ENCODE measurements at regions not wholly inside any gene's neighbourhood (a gene's known extent, or its start where the extent isn't known, plus 50 kb on each side); places are given as distances from the start of the nearest gene placed in this dataset.

DNA sequence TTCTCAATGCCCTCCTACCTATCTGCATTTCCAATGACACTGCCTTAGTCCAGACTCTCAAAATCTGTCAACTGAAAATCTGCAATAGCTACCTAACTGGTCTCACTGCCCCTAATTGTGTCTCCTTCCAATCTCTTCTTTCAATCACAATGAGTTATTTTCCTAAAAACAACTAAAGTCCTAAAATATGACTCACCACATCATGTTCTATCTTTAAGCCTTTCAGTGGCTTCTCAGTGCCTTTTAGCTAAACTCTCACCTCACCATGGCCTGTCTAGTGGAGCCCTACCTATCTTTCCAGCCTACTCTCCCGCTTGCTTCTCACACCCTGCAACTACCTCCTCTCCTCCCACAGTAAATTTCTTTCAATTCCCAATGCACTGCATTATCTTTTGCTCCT, 220.9 kb upstream of the PKDCC start:
- DNase-seq = no peak

DNA sequence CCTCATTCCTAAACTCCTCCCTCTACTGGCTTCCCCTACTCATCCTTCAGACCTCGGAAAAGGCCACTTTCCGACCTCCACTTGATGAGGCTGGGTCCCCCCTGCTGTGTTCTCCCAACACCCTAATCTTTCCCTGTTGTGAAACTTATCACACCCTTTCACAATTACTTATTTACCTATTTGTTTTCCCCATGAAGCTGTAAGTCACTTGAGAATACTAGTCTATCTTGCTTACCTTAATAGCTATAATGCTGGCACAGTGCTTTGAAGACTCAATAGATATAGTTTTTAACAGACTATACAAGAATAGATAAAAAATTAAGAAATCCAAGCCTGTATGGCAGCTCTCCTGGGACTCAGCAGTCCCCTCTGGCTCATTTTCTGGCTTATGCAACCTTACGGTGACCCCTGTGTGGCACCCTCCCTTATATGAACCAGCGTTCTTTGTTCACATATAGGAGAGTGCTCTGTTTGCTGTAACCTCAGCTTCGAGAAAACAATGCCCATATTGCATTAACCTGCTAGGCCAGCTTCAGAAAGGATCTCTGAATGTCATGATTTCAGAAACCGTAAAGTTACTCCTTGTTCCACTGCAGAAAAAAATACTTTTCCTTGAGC, 220.4 kb upstream of the PKDCC start:
- DNase-seq = no peak

DNA sequence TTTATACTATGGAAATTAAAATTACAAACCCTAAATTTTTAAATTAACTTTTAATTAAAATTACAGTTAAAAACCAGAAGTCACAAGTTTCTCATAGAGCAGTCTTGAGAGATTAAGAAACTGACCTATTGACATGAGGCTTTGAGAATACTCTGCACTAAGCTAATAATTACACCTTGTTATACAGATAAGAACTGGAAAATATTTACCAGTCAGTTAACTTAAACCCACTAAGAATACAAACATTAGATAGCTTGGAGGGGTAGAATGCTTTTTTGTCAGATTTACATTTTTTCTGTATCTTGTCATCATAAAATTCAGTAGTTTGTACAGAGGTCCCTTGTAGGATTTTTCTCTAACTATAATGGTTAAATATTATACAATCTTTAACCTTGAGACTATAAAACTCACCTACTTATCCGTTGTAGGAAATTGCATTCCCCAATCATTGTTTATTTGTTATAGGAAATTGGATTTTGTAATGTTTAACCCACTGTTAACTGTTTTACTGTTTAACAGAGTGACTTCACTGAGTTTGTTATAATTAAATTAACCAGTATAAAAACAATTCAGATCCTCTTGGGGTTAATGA, 219.7 kb upstream of the PKDCC start:
- no peak for DNase-seq

DNA sequence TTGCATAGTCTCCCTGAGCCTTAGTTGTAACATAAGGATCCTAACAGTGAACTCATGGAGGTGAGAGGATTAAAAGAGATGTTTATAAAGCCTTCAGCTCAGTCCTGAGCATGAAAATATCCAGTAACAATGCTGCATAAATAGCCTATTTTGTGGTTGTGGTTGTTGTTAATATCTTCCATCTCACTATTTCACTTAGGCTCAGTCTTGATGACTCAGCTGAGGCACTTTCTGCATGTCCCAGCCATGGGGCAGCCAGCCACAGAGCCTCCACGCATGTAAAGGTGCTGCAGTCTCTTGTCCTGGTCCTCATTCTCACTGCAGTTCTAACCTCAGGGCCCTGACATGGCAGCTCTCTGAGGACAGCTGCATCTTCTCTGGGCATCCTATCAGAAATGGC, 218.8 kb upstream of the PKDCC start:
- no peak for DNase-seq

DNA sequence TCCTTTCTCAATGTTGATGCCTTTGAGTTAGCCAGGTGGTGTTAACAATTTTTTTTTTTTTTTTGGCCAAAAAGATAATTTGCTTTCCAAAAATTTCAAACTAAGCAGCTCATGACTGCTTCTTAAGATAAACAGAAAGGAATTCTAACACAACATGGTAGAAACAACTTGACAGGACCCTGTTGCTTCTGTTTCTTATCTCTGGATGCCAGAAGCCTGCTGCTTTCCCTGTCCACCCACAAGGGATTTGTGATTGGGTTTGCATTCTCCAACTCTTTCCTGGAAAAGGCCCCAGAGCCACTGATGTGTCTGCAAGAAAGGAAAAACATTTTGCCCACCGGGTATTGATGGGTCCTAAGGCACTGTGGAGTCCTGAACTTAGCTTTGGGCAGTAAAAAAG, 217.2 kb upstream of the PKDCC start:
- no peak for DNase-seq

DNA sequence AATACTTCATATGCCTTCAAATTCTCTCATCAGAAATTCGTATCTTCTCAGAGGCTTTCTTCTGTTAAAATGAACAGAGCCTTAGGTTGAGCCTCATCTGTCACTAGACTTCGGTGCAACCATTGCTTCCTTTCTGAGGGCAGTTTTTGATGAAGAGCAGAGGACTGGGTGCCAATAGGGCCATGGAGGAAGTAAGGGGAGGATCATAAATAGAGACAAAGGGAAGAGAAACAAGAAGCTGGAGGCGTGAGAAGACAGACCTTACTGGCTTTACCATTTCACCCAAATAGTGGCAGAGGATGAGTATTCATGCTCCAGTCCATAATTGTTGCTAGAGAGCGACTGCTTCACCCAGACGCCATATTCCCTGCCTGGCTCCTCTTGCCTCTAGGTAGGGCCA, 215.6 kb upstream of the PKDCC start:
- DNase-seq = no peak

DNA sequence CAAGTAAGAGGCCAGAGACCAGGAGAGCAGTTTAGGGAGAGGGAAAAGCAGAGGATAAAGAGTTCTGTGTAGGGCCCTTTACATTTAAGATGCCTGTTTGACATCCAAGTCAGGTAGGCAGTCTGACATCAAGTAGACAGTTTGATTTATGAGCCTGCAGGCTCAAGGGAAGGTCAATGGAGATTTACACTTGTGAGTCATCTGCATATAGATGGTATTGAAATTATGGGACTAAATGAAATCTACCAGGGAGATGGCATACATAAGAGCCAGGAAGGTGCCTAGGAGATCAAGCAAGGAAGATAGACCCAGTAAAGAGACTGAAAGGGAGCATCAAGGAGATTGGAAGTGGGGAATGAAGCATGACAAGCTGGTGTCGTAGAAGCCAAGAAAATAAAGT, 212.4 kb upstream of the PKDCC start:
- DNase-seq = no peak

DNA sequence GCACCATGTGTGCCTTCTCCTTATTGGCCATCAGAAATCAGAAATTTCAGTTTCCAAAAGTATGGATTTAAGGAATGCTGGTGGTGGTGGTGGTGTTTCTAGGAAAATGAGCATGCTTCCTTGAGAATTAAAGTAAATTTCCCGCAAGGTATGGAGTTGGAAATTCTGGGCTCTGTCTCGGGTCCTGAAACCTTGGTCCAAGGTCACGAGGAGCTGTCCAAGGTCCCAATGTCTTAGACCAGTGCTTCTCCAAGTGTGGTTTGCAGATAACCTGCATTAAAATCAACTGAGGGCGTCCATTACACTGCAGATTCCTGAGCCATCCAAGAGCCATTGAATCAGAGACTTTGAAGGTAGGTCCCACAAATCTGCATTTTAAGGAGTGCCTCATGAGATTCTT, 210.9 kb upstream of the PKDCC start:
- no peak for DNase-seq

DNA sequence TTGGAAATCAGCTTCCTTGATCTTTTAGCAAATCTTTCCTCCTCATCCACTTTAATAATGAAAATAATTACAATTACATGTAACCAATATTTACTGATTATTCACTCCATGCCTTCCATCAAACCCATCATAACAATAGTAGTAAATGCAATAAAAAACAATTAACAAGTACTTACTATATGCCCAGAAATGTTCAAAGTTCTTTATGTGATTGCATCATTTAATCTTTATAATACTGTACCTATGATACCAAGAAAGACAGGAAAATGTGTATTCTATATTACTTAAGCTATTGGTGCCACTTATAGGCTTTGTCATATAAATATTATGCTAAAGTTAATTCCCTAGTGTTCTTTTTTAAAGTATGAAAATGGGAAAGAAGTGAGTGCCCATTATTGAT, 210.2 kb upstream of the PKDCC start:
- no peak for DNase-seq

DNA sequence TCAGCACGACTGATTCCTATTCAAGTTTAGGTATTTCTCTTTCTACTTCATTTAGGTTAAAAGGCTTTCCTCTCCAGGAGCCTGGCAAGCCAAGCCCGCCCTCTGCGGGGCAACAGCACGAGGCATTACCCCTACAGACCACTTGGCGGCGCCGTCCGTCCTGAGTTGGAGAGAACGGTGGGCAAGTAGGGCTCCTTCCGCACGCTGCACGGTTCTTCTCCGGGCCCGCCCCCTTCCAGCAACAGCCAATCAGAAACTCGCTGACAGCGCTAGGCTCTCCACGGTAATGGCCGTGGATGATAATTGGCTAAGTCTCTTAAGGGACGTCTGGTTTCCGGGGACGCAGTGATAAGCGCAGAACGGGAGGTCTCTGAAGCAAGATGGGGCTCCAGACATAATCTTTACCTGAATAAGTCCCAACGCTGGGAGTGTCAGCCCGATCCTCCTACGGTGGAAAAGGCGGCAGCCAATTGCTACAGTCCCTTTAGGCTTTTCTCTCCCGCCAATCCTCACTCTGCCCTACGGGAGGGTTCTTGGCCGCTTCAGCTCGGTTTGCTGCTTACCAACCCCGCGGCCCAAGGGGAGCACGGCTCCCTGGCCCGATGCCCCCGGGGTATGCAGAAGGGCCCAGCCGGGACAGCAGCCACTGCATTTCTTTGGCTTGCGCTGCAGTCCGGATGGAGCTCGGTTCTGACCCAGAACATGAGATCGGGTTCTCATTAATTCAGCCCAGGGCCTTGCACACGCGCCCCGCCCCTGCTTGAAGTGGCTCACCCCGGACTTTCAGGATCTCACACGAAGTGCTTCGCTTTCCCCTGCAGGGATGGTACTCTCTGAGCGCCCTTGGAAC, 206.9 kb upstream of the PKDCC start:
- no peak for DNase-seq

DNA sequence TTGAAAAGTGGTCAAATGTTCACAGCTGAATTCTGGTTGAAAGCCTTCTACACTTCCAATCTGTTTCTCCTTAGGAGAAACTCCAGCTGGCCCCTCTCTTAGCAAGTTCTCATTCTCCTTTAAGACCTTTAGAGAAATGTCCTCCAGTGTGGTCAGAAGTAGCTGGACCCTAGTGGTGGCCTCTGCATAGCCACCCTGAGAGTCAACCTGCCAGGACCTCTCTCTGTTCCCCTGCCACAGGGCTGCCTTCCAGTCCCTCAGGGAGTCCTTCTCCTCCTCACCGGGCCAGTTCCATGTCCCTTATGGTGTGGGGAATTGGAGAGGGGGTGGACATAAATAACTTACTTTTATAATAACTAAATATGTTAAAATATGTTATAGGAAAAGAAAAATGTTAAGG, 200.9 kb upstream of the PKDCC start:
- no peak for DNase-seq

DNA sequence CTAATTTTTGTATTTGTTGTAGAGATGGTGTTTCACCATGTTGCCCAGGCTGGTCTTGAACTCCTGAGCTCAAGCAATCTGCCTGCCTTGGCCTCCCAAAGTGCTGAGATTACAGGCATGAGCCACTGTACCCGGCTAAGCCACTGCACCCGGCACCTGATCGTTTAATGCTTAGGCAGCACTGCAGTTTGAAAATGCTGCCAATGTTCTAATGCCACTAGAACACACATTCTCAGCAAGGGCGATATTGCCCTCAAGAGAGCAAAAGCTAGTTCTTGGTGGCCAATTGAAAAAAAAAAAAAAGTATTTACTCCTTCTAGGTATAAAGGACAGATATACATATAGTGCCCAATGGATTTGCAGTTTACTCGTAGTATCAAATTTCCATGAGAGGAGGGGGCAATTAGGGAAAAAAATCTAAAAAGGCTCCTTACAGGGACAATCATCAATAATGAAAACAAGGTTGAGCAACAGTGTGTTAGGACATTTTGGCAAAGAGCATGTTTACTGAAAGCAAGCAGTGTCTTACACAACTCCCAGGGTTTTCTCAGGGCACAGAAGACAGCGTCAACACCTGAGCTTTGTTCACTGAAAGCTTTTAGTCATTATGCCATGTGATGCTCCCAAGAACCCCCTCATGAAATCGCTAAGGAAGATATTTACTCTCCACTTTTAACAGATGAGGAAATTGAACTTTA, 199.9 kb upstream of the PKDCC start:
- DNase-seq = no peak

DNA sequence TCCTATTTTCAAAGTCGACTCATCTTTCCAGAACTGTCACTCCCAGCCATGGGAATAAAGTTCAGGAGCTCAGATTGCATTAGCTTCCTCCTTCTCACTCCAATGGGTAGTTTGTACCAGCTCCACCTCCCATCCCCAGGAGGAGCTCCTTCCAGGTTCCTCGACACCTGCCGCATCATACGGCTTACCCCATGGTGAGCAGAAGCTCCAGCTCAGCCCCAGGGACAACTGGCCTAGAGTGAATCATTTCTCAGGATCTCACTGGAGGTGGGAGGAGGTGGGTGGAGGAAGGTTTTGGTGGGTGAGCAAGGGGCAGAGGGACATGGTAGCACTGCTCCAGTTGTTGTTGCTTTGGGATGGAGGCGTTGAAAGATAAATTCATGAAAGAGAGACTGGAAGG, 196.3 kb upstream of the PKDCC start:
- DNase-seq = no peak

DNA sequence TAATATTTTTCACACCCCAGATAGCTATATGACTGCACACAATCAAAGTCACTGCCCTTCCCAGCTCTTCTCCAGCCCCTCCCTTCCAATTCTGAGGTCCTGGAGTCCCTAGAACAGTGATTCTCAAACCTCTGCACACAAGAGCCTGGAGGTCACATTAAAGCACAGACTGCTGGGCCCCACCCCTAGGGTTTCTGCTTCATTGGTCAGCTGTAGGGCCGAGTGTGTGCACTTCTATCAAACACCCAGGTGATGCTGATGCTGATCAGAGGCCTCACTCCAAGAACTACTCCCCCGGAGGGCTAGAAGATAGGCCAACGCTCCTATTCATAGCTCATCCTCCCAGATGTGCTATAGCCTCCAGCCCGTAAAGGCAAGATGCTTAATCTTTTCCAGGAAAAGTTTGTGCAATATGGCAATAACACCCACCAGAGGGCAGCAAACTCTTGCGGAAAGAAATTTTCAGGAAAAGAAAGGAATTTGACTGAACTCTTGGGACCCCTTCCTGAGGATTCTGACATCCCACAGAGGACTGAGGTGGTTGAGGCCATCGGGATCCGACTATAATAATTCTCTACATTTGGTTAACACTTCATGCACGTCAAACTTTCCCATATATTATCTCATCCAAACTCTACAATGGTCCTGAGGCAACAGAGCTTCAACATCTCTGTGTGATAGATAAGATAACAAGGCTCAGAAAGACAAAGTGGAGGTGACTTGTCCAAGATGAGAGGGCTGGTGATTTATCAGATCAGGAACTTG, 194.2 kb upstream of the PKDCC start:
- DNase-seq = no peak

DNA sequence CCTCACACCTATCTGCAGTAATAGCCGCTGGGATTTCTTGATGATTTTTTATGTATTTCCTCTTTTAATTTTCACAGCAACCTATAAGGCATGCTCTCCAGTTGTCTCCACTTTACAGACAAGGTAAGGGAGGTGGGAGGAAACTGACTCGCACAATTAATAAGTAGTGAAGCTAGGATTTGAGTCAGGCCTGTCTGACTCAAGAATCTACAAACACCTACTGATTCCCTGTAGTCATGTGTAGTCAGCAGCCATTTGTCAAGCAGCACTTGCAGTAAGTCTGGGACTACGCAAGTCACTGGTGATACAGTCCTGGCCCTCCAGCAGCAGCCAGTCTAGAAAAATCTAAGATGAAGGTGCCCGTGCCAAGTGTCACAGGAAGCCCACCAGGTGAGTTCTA, 193.6 kb upstream of the PKDCC start:
- DNase-seq = no peak

DNA sequence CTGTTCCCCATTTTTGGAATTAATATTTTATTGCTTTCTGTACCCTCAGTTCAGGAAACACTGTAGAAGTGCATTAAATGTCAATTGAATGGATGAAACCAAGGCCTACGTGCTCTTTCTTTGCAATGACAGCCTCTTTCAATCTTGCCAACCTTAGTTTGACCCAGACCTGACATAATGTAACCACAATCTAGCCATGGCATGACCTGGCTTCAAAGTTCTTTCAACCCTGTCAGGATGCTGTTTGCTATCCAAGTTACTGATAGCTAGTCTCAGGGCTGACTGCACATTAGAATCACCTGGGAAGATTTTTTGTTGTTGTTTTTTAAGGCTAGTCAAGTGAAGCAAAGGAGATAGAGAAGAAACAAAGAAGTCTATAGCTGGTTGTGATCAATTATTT, 190.9 kb upstream of the PKDCC start:
- DNase-seq = no peak

DNA sequence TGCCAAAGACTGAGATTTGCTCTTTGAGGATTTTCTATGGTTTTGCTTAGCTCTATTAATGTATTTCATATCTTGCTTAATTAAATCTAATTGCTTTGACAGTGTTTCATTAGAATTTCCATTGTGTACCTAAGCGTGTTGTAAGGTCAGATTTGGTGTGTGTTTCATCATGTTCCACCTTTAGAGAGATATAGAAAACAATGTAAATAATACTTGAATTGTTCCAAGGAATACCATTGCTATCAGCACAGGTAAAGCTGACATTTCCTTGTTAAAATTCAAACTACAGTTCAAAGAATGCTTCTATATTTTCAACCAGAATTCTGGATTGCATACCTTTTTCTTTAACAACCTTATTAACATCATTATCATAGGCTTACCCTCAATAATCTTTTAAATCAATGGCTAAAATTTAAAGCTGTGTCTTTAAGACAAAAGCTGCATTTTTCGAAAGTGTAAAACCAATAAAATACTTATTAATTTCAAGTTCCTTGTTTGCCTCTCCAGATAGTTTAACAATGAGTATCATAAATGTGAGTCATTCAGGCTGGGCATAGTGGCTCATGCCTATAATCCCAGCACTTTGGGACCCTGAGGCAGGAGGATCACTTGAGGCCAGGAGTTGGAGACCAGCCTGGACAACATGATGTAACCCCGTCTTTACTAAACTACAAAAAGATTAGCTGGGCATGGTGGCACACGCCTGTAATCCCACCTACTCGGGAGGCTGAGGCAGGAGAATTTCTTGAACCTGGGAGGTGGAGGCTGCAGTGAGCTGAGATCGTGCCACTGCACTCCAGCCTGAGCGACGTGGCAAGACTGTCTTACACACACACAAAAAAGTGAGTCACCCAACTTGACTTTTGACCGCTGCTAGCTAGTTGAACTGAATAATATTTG, 188.0 kb upstream of the PKDCC start:
- no peak for DNase-seq

DNA sequence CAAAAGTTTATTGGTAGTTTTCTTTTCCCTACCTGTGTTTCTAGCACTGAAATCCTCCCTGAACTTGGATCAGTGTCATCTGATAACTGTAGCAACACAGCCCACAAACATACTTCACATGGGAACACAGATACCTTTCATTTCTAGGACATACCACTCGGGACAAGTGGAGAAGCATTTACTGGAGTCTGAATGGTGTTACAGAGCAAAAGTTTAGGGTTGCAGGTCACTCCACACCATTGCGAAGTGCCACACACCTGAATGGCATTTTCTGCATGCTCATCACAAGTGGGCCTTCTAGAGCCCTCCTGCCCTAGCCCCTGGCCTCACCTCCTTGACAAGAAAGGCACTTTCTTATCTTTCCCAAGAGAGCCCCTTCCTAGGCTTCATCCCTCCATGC, 184.8 kb upstream of the PKDCC start:
- DNase-seq = no peak

DNA sequence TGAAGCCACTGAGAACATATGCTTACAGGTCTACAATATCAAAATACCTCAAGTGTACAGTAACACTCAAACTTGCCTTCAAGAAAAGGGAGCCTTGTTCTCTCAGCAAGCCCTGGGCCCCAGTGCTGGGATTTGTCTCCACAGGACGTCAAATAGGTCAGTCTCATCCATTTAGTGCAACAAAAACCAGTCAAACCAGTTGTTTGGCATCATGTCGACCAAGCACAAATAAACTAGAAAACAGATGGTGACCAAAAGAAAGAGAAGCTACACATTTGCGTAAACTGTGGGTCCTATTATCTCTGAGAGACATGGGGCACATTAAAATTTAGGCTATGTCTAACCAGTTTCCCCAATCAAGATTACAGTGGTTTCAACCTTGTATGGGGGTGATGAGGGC, 182.6 kb upstream of the PKDCC start:
- DNase-seq = no peak

DNA sequence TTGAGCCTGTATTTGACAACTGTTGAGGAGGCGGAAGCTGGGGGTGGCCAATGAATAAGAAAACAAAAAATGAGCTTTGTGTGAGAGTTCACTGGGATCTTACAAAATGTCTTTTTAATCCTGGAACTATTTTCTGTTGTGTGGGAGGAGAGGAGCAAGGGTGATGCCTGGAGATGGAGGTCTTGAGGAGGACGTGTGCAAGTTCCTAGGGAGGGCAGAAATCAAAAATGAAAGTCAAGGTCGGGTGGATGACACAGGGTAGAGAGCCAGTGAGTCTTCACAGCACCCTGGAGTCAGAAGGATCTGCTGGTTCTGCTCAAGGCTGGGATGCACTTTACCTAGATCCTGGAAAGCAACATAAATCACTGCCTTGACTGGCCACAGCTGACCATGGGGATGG, 180.3 kb upstream of the PKDCC start:
- DNase-seq = no peak

DNA sequence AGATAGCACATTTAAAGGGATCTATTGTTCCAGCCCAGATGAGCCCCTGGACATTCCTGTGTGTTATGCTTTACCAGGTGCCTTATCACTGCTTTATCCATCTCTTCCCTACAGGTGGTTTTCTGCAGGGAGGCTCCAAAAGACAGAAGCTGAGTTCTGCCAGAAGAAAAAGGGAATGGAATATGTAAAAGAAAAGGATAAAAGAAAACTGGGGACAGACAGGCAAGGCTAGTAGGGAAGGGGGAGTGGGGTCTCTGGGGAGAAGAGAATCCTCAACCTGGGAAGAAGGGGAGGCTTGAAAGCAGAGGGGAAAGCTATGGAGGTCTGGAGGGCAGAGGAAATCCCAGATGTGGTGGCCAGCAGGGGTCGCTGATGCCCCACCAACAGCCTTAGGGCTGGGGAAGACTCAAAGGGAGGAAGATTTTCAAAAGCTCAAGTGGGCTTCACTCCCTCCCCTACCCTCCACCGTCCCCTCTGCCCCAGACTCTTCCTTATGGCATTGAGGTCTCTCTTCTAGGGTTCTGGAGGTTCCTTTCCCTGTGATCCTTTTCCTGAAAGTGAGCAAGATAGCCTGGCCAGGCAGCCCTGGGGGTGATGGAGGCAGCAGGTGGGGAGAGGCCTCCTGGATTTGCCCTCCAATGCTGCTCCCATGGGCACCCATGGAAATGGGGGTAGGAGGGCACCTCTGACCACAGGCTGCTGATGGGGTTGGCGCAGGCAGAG, 178.1 kb upstream of the PKDCC start:
- no peak for DNase-seq

DNA sequence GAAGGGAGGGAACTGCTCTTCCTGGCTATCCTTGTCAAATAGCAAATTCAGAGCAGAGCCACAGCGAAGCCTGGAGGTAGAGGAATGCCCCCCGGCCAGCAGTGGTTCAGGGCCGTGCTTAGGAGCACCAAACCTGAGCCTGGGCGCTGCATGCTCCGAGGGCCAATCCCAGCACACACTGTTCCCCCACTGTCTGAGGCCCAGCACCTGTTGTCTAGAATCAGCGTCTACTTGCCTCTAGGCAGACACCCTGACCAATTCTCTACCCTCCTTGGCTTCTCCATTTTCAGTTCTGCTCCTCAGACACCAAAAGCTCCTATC, 177.6 kb upstream of the PKDCC start:
- no peak for DNase-seq
